ENCODE measurements at regions not wholly inside any gene's neighbourhood (a gene's known extent, or its start where the extent isn't known, plus 50 kb on each side); places are given as distances from the start of the nearest gene placed in this dataset.

DNA sequence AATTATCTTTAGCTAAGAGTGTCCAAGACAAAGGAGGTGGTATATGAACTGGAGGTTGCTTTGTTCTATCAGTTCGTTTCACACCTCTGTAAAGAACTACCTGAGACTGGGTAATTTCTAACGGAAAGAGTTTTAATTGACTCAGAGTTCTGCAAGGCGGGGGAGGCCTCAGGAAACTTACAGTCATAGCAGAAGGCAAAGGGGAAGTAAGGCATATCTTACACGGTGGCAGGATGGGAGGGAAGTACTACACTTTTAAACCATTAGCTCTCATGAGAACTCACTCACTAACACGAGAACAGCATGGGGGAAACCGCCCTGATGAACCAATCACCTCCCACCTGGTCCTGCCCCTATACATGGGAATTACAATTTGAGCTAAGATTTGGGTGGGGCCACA lies 1202.3 kb upstream of the LRRTM3 start:
- no peak for DNase-seq (ENCODE audit: low read depth)
- H3K4me3 ChIP-seq (ENCODE audit: low read depth, low read length) = no peak overlapping the region
- TF ChIP-seq, protein P1, sequence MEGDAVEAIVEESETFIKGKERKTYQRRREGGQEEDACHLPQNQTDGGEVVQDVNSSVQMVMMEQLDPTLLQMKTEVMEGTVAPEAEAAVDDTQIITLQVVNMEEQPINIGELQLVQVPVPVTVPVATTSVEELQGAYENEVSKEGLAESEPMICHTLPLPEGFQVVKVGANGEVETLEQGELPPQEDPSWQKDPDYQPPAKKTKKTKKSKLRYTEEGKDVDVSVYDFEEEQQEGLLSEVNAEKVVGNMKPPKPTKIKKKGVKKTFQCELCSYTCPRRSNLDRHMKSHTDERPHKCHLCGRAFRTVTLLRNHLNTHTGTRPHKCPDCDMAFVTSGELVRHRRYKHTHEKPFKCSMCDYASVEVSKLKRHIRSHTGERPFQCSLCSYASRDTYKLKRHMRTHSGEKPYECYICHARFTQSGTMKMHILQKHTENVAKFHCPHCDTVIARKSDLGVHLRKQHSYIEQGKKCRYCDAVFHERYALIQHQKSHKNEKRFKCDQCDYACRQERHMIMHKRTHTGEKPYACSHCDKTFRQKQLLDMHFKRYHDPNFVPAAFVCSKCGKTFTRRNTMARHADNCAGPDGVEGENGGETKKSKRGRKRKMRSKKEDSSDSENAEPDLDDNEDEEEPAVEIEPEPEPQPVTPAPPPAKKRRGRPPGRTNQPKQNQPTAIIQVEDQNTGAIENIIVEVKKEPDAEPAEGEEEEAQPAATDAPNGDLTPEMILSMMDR (IDR thresholded peaks at IDR 0.05; ENCODE audit: insufficient read depth, low read depth, low read length) = no peak

DNA sequence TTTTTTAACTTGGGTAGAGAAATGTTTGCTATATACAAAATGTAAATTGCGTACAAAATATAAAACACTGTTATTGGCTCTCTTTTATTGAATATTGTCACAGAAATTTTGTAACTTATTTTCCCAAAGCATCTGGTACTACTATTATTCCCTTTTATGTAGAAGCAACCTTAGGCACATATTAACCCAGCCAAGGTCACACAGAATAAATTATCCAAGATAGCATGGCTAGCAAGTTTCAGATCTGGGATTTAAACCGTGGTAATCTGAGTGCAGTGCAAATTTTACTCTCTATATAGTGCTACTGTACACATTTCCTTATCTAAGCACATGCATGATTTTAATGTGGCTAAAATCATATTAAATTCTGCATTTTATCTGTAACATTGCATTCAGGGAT lies 1190.5 kb upstream of the LRRTM3 start:
- no peak overlapping the region for H3K4me3 ChIP-seq (ENCODE audit: low read depth, low read length)
- TF ChIP-seq, protein P1 (IDR thresholded peaks at IDR 0.05; ENCODE audit: insufficient read depth, low read depth, low read length) = no peak
- DNase-seq (ENCODE audit: low read depth) = no peak

DNA sequence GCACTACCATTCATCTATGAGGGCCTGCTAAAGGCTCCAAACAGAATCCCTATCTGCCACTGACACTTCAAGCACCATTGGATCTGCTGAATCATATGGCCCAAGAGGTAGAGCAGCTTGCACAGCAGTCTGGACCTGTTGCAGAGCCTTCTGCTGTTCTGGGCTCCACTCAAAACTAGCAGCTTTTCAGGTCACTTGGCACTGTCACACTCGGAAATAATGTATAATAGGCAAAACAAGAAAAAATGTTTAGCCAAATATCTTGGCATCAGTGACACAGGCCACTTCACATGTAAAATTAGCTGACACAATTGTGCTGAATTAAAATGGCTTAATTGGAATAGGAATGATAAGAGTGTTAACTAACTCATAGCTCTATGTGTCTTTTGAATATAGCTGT lies 1182.9 kb upstream of the LRRTM3 start:
- no peak for DNase-seq (ENCODE audit: low read depth)
- TF ChIP-seq, protein P1 (IDR thresholded peaks at IDR 0.05; ENCODE audit: insufficient read depth, low read depth, low read length) = no peak
- H3K4me3 ChIP-seq (ENCODE audit: low read depth, low read length) = no peak overlapping the region

DNA sequence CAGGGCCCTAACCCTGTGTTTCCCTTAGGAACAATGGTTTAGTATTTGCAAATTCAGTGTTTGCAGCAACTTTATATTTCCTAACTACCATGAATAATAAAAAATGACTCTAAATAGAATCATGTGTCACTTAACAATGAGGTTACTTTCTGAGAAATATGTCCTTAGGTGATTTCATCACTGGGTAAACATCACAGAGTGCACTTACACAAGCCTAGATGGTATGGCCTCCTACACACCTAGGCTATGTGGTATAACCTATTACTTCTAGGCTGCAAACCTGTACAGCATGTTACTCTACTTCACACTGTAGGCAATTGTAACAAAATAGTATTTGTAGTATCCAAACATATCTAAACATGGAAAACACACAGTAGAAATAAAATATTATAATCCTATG lies 1174.6 kb upstream of the LRRTM3 start:
- no peak for DNase-seq (ENCODE audit: low read depth)
- TF ChIP-seq, protein P1 (IDR thresholded peaks at IDR 0.05; ENCODE audit: insufficient read depth, low read depth, low read length) = no peak

DNA sequence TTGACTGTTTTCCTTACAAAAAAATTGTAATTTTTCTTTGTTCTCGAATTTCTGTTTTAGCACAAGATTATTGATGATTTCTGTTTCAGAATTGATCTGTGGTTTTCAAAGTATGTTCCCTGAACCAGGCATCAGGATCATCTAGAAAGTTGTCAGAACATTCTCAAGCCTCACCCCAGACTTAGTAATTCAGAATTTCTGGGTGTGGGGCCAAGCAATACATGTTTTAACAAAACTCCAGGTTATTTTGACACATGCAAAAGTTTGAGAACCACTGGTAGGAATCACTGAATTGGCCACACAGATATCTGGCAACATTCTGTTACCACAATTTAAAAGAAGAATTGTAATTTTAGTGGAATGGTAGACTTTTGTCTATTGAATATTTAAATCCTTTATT lies 1173.9 kb upstream of the LRRTM3 start:
- no peak overlapping the region for H3K4me3 ChIP-seq (ENCODE audit: low read depth, low read length)
- no peak for DNase-seq (ENCODE audit: low read depth)
- TF ChIP-seq, protein P1 (IDR thresholded peaks at IDR 0.05; ENCODE audit: insufficient read depth, low read depth, low read length) = no peak

More for the DNA sequence above, 1174.6 kb upstream of the LRRTM3 start:
- H3K4me3 ChIP-seq (ENCODE audit: low read depth, low read length) = no peak overlapping the region

DNA sequence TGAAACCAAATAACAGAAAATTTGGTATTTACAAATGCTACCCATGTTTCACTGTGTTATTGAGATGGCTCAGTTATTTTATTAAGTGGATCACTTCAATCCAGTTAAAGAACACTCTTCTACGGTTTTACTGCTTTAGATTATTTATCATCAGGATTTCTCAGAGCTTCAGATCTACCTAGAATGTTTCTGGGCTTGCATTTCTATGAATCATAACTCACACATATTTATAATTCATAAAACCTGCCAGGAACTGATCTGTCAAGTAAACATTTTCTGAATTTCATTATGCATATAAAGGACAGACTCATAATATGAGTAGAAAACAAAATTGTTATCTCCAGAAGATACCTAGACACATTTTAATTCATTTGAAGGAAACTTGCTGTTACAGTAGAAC lies 1172.3 kb upstream of the LRRTM3 start:
- TF ChIP-seq, protein P1 (IDR thresholded peaks at IDR 0.05; ENCODE audit: insufficient read depth, low read depth, low read length) = no peak
- no peak overlapping the region for H3K4me3 ChIP-seq (ENCODE audit: low read depth, low read length)
- no peak for DNase-seq (ENCODE audit: low read depth)

DNA sequence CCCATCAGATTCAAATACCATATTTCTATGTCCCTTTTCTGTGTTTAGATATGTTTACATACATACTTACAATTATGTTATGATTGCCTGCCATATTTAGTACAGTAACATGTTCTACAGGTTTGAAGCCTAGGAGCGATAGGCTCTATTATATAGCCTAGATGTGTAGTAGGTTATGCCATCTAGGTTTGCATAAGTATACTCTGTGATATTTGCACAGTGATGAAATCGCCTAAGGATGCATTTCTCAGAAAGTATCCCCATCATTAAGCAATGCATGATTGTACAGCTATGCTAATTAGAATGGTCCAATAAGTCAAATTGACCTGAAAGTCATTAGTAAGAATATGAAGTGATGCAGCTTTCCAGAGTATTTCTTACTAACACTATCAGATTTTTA lies 1171.7 kb upstream of the LRRTM3 start:
- TF ChIP-seq, protein P1 (IDR thresholded peaks at IDR 0.05; ENCODE audit: insufficient read depth, low read depth, low read length) = no peak

More for the DNA sequence above, 1171.7 kb upstream of the LRRTM3 start:
- H3K4me3 ChIP-seq (ENCODE audit: low read depth, low read length) = no peak overlapping the region
- DNase-seq (ENCODE audit: low read depth) = no peak
